OCI-LY7 (cell line): ENCODE measurements at regions not wholly inside any gene's neighbourhood (a gene's known extent, or its start where the extent isn't known, plus 50 kb on each side); places are given as distances from the start of the nearest gene placed in this dataset.

ENCODE experiments used
- BruUV-seq: library from RNA; stranded (reverse); fragments of 400-500 nt; replicated peaks from 2 replicates; lab custom pipeline; 2021; lab: Mats Ljungman, UMichigan
- CTCF ChIA-PET: fragments of 300-600 bp; sonication (Branson Sonifier 250); formaldehyde crosslinking; loops from one replicate; lab custom pipeline; 2022; ENCODE audit warnings: antibody characterized with exemption; ENCODE audit not compliant: unreplicated experiment; lab: Charles Lee
- POLR2A ChIA-PET: fragments of 300-600 bp; sonication (Branson Sonifier 250); formaldehyde crosslinking; loops from one replicate; lab custom pipeline; 2022; ENCODE audit warnings: antibody characterized with exemption; lab: Charles Lee
- DNase-seq: peaks from one replicate; pipeline ENCODE4 v3.0.0-alpha.2; 2015; ENCODE audit warnings: low spot score
- H2AFZ ChIP-seq: fragments of 200-600 bp; sonication (generic), shearing (Covaris generic); 2 replicates; pipeline ENCODE4 v1.6.1; 2014; ENCODE audit warnings: mild to moderate bottlenecking, antibody characterized with exemption, low read length, moderate library complexity
- H3K27ac ChIP-seq: fragments of 200-600 bp; sonication (generic); 2 replicates; pipeline ENCODE4 v1.5.1; 2014; ENCODE audit warnings: mixed run types, low read depth, mild to moderate bottlenecking, moderate library complexity, low read length, inconsistent platforms; ENCODE audit not compliant: poor library complexity, severe bottlenecking
- H3K36me3 ChIP-seq: fragments of 200-600 bp; sonication (generic); 2 replicates; pipeline ENCODE4 v1.6.1; 2014; ENCODE audit warnings: mild to moderate bottlenecking, antibody characterized with exemption, low read length, moderate library complexity, mixed read lengths; ENCODE audit not compliant: insufficient read depth
- H3K4me1 ChIP-seq: fragments of 200-600 bp; sonication (generic); 2 replicates; pipeline ENCODE4 v1.5.1; 2014; ENCODE audit warnings: mild to moderate bottlenecking, low read length; ENCODE audit not compliant: insufficient read depth, poor library complexity, severe bottlenecking
- H3K4me2 ChIP-seq: fragments of 200-600 bp; sonication (generic); 2 replicates; pipeline ENCODE4 v1.6.1; 2014; ENCODE audit warnings: mild to moderate bottlenecking, low read length
- H3K4me3 ChIP-seq: fragments of 200-600 bp; sonication (generic); 2 replicates; pipeline ENCODE4 v1.5.1; 2014; ENCODE audit warnings: mild to moderate bottlenecking, low read depth, low read length; ENCODE audit not compliant: poor library complexity, severe bottlenecking
- H3K79me2 ChIP-seq: fragments of 200-600 bp; sonication (generic); 2 replicates; pipeline ENCODE4 v1.6.1; 2016; ENCODE audit warnings: low read depth, mild to moderate bottlenecking, low read length, moderate library complexity, mixed read lengths; ENCODE audit not compliant: insufficient read depth
- H3K9me2 ChIP-seq: fragments of 200-600 bp; sonication (generic); 2 replicates; pipeline ENCODE4 v1.6.1; 2016; ENCODE audit warnings: mild to moderate bottlenecking, low read length, mixed read lengths; ENCODE audit not compliant: insufficient read depth
- H3K9me3 ChIP-seq: fragments of 200-600 bp; sonication (generic); 2 replicates; pipeline ENCODE4 v1.6.1; 2014; ENCODE audit warnings: mild to moderate bottlenecking, mixed run types, low read length, mixed read lengths
- H4K20me1 ChIP-seq: fragments of 200-600 bp; sonication (generic); 2 replicates; pipeline ENCODE4 v1.6.1; 2014; ENCODE audit warnings: mild to moderate bottlenecking, antibody characterized with exemption, low read length, moderate library complexity, mixed read lengths; ENCODE audit not compliant: insufficient read depth
- CTCF ChIP-seq: fragments of 200-600 bp; sonication (generic); conservative IDR thresholded peaks from 2 replicates; pipeline ENCODE4 v1.5.1; 2014; ENCODE audit warnings: mild to moderate bottlenecking, antibody characterized with exemption, low read length, moderate library complexity, mixed read lengths
- EZH2phosphoT487 ChIP-seq: fragments of 200-600 bp; sonication (generic); IDR thresholded peaks from 2 replicates; pipeline ENCODE4 v1.6.1; 2018; ENCODE audit warnings: low read depth, borderline replicate concordance, mild to moderate bottlenecking, mixed run types, antibody characterized with exemption, low read length, moderate library complexity, mixed read lengths
- intact Hi-C: fragments of 100-400 bp; cut with micrococcal nuclease; formaldehyde crosslinking; loops from one replicate; pipeline ENCODE4 v1.10.0; 2022; ENCODE audit not compliant: unreplicated experiment

DNA sequence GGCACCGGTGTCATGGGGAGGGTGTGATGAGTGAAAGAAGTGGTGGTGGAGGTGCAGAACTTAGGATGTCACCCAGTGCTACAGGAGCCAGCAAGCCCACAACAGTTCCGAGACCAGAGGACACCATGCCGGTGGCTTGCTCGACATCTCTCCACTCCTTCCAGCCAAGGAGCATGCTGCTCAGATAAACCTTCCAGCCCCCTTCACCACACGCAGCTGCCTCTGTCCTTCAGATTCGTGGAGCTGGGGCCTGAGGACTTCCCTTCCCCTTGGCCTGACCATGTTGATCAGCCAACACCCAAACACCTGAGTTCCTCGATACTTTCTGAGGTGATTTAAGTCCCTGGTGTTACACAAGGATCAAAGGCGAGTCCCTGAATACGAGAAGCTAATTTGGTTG, 188.8 kb upstream of the FOXF1 start:
- Histone ChIP-seq H3K4me1 (no peaks in the 10 kb centered on the region), H3K4me3 (no peak overlapping the region), H3K36me3 (no peaks in the 10 kb centered on the region), H2AFZ (no peak overlapping the region), H3K4me2 (no peak overlapping the region), H3K79me2 (no peaks in the 10 kb centered on the region), H3K9me2 (no peaks in the 10 kb centered on the region), H3K9me3 (no peaks in the 10 kb centered on the region), H4K20me1 (no peaks in the 10 kb centered on the region), H3K27ac (no peak overlapping the region)
- no peak for DNase-seq
- ChIA-PET CTCF (no interaction called here), POLR2A (no interaction called here)
- BruUV-seq = no TSS peak
- no peak for TF ChIP-seq EZH2phosphoT487
- TF ChIP-seq CTCF = no peak
- intact Hi-C loops = no loop called here

GRCh38 chr16:86322283-86322682, 188.0 kb upstream of the FOXF1 start:
- Histone ChIP-seq H3K9me2 (no peaks in the 10 kb centered on the region), H2AFZ (no peak overlapping the region), H3K4me1 (no peaks in the 10 kb centered on the region), H3K36me3 (no peaks in the 10 kb centered on the region), H3K27ac (no peak overlapping the region), H3K4me3 (no peak overlapping the region), H3K4me2 (no peak overlapping the region), H3K79me2 (no peaks in the 10 kb centered on the region), H3K9me3 (no peaks in the 10 kb centered on the region), H4K20me1 (no peaks in the 10 kb centered on the region)
- no TSS peak for BruUV-seq
- ChIA-PET CTCF (no interaction called here), POLR2A (no interaction called here)
- intact Hi-C loops = no loop called here
- no peak for DNase-seq
- no peak for TF ChIP-seq EZH2phosphoT487
- TF ChIP-seq CTCF = no peak

DNA sequence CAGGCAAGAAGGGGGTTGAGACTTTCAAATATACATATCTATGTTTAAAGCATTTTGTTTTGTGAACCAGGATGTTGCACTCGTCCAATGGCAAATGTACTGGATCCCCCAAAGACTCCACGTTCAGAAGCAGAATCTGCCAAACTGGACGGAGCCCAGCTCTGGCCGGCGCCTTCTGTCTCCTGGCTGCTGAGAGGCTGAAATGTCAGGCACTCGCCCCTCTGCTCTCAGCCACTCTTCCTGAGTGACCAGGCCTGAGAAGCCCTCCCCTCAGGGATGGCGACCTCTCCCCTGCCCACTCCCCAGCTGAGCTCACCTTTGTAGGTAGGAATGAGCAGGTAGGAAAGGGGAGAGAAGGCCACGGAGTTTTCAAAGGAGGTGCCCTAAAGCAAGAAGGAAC, 187.5 kb upstream of the FOXF1 start:
- DNase-seq = no peak
- no TSS peak for BruUV-seq
- intact Hi-C loops = no loop called here
- TF ChIP-seq EZH2phosphoT487 (no peak), CTCF (no peak)
- Histone ChIP-seq H4K20me1 (no peaks in the 10 kb centered on the region), H3K79me2 (no peaks in the 10 kb centered on the region), H3K9me3 (no peaks in the 10 kb centered on the region), H3K4me1 (no peaks in the 10 kb centered on the region), H3K27ac (no peak overlapping the region), H3K9me2 (no peaks in the 10 kb centered on the region), H3K4me3 (no peak overlapping the region), H2AFZ (no peak overlapping the region), H3K36me3 (no peaks in the 10 kb centered on the region), H3K4me2 (no peak overlapping the region)
- POLR2A ChIA-PET = no interaction called here
- CTCF ChIA-PET = no interaction called here
